ENCODE measurements at regions not wholly inside any gene's neighbourhood (a gene's known extent, or its start where the extent isn't known, plus 50 kb on each side); places are given as distances from the start of the nearest gene placed in this dataset.

DNA sequence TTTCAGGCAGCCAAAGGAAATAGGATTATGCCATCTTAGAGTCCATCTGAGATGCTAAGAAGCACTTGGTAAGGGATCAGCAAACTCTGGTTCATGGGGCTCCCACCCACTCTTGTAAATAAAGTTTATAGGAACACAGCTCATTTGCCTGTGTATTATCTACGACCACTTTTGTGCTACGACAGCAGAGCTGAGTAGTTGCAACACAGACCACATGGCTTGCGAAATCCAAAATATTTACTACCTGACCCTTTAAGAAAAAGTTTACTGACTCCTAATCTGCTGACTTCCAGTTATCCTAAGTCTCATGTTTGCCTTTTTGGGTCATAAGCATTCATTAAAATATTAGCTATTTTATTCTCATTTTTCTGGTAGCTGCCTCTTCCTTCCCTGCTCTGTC lies 859.0 kb downstream of the QKI start:
- DNase-seq = no peak

DNA sequence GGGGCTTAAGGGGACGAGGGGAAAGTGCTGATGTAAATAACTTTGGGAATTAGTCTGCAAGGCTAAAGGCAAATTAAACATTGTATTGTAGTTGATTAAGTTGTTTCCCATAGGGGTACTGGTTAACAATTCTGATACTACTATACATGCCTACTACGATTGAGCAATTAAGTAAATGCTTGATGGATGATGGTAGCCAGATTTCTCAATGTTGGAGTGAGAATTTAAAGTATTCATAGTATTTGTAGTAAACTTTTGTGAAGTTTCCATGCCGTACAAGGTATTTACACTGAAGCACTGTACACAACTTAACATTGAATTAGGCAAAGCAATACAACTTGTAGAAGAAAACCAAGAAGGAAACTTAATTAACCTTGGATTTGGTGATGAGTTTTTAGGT lies 852.3 kb downstream of the QKI start:
- no peak for DNase-seq

DNA sequence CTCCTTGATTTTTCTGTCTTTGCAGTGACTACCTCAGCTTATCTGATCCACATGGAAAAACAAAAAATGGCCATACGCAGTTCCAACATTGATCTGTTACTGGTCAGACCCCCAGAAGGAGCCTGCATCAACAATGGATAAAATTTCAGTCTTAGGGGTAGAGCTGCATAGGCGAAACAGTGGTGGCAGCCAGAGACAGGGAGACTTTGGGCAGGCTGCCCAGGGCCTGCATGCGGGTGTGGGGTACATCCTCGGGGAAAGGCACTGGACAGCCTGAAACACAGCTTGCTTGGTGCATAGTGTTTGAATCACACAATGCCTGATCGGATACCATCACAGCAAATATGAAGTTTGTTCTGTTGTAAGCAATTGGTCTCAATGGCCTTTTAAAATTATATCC lies 847.8 kb downstream of the QKI start:
- DNase-seq = no peak

DNA sequence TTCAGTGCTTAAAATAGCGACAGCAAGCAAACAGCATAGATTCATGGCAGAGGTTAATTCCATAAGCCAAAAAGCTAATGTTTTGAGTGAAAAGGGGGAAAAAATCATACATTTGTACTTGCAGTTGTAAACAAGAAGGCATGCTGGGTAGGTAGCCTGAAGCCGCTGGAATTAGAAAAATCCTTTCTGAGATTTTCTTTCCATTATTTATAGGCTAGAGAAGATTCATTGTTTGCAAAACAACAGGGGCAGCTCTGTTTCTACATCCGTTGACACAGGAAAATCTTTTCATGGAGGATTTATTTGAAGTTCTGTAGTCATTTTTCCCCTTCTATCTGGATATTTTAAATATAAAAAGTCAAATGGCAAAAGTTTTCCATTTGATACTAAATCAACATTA lies 843.9 kb downstream of the QKI start:
- DNase-seq = no peak

DNA sequence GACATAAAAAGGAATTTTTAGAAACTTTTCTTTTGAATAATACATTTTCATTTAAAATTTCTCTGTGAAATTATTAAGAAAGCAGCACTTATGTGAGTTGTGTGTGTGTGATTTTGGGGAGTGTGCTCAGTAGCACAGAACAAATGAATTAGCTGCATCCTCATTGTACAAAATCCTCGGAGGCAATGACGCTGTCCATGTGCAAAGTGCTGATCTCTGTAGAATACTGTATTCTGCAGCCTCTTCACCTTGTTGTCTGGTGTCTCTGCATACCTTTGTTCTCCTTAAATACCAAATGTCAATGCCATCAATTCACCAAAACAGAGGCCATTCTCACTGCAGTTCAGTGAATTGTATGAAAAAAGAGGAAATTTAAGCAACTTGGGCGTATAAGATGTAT lies 838.4 kb downstream of the QKI start:
- no peak for DNase-seq

DNA sequence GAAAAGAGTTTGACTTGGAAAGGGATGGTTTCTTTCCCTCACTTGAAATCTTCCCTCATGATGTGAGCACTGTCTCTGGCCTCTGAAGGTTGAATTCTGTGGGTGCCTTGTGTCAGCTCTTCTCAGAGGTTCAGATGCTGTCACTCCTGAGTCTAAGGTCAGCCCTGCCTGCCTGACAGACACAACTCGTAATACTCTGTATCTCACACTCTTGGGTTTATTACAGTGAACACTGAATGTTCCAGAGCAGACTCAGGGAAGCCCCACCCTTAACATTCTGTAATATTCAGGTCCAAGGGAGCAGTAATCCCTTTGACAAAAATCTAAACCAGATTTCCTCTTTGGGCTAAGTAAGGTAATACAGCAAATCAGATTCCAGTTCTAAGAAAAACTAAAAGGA lies 837.8 kb downstream of the QKI start:
- no peak for DNase-seq

DNA sequence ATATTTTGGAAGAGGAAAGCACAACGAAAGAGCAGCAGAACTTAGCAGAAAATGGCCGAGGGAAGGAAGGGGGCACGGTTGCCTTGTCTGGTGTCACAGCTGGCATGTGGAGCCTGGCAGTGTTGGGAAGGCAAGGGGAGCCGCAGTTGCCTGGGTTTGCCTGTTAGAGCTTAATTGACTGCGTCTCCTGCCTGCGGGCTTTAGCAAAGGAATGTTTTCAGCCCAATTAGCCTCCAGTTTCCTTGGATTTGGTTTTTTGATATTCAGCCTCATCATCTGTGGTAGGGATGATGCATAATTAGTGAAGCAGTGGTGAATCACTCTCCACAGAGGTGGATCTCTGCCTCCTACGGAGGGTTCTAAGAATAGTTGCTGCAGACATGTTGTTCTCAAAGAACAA lies 832.6 kb downstream of the QKI start:
- DNase-seq = no peak

DNA sequence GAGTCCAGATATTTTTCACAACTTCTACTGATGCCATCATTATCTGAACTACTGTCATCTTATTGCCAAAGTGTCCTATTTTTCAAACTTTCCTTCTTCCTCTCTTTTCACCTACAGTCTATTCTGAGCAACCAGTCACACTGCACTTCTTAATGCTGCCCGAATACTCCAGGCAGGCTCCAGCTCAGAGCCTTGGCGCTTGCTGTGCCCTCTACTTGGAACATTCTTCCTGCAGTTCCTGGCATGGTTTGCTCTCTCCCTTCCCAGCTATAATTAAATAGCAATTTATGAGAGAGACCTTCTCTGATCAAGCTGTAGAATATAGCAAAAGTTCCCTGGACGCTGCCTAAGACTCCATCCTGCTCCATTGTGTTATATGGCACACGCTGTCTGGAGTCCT lies 831.6 kb downstream of the QKI start:
- DNase-seq = no peak

DNA sequence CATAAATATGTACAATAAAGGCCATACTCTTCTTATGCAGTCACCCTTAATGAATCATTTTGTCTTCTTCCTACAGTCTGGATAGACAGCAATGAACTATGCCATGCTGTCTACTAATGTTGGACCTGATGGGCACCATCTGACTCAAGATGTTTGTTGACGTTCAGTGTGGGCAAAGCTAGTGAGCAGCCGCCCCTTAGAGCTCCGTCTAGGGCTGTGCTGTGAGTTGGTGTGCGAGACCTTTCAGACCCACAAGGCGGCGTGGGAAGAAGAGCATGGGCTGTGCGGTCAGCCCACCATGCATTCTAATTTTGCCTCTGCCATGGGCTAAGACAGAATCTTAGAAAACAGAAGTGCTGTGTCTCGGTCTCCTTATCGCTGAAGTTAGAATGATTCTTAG lies 829.4 kb downstream of the QKI start:
- no peak for DNase-seq

DNA sequence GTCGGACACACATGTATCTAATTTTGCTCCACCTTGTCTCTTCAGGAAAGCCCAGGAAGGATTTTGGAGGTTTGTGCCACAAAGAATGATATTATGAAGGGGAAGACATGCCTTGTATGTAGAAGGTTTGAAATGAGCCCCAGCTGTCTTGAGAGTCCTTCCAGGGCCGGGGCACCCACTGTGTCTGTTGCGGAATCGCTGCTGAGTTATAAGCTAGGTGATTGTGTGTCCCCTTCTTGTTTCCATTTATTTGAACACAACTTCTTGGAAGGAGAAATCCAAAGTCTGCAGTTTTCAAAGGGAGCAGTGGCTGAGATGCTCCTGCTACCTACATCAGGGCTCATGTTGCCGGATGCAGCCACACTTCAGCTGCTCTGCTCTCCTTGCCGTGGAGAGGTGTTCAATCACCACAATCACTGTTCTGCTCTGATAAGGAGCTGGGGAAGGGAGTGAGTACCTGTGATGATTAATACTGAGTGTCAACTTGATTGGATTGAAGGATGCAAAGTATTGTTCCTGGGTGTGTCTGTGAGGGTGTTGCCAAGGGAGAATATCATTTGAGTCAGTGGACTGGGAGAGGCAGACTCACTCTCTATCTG lies 828.6 kb downstream of the QKI start:
- no peak for DNase-seq

DNA sequence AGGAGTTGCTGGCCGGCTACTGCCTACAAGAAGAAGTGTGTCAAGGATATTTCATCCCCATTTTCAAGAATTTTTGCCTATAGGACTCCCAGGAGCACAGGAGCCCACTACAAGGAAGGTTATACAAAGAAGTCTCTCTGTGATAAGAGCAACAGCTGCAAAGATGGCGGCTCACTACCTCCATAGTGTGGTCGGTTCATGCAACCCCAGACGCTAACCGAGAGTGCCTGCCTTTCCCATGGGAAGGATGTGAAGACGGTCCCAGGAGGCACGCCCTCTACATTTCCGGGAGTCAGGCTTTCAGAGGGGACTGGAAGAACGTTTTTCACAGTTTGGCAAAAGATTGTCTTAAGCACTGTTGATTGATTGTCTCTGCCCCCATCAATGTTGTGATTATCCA lies 816.3 kb downstream of the QKI start:
- DNase-seq = no peak

DNA sequence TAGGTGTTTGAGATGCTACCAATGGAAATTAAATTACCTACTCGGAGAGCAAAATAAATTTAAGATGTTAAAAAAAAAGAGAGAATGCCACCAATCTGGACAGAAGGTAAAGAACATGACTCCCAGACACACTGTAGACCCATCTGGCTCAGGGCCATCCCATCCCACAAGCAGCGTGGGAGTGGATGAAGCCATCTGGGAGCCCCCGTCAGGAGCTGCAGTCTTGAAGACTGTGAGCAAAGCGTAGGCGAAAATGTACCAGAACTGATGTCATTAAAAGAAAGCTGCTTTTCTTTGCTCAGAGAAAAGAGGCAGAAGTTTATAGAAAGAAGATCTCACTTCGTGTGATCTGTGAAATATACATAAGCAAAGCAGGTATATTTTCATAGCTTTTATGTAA lies 815.7 kb downstream of the QKI start:
- no peak for DNase-seq

DNA sequence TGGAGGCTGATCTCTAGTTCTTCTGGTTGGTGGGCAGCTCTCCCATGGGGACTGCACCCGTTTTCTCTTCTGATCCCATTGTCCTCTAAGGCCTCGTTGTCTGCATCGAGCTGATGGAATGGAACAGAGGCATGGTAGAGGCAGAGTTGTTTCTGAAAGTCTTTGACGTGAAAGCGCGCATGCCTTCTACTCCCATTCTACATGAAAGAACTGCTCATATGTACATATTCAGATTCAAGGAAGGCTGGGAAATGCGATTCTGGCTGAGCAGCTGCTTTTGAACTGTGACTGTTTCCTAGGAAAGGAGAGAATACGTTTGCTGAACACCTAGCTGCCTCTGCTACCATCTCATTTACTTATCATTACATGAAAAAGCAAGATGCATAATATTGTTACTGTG lies 815.2 kb downstream of the QKI start:
- no peak for DNase-seq

DNA sequence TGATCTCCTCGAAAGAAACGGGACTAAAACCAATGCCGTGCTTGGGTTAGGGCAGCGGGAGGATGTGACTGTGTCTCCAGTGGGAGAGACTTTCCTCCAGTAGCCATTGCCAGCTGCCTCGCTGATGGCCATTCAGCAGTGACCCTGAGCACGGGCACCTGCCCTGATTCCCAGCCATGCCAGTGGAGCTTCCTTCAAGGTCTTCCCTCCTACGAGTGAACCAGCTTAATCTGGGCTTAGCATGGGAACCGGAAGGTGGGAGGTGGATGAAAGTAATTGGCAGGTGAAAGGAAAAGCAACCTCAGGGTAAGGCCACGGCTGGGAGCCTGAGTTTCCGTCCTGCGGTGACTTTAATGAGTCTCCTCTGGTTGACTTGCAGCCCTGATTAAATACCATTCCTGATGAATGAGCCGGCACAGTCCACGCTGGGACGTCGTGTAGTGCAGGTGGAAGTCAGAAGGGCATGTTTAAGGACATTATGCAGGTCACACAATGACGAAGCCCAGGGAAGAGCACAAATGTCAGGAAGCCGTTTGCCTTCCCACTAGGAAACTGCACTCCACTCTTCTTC lies 813.5 kb downstream of the QKI start:
- no peak for DNase-seq

DNA sequence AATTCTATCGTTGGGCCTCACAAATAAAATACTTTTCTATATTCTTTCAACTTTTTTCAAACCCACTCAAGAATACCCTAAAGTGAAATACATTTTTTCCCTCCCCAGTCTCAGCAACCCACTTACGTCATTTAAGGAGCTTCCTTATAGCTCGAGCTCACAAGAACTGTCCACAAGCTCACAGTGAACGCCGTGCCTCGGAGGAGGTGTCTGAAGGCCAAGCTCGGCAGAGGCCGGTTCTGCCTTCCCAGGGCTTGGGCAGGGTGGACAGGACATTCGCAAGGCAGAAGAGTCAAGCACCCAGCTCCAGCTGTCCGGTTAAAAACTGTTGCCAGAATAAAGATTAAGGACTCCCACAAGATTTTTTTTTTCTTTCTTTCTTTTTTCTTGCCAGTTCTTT lies 802.3 kb downstream of the QKI start:
- no peak for DNase-seq

DNA sequence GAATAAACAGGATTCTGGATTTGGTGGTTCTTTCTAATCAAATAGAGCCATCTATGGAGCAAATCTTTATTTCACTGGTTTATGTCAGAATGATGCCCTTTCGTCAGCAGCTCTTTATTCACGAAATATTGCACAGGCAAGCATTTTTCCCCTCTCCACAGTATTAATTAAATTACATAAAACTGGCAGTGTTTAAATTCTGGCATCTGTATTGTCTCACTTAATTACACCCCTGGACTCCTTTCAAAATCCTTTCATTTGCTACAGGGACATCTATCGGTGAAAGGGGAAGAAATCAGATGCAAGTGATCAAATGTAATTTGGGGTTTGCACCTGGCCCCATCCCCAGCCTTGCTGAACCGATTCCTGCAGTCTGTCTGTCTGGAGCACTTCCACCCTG lies 801.9 kb downstream of the QKI start:
- DNase-seq = no peak

DNA sequence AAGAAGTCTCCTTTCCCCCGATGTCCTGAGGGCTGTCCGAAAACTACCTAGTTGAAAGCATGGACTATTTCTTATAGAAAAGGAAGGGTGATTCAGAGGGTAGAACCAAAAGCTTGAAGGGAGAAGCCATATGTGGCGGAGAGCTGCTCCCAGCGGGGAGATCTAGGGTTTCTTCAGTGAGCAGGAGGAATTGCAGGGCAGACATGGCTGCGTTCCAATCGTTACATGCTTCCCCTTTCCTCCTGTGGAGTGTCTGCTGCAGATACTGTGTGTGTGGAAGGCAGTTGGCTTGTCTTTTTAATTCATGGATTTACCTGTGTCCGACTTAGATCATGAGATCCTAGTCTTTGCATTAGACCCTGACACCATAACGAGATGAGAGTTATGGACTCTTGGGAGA lies 799.5 kb downstream of the QKI start:
- no peak for DNase-seq

DNA sequence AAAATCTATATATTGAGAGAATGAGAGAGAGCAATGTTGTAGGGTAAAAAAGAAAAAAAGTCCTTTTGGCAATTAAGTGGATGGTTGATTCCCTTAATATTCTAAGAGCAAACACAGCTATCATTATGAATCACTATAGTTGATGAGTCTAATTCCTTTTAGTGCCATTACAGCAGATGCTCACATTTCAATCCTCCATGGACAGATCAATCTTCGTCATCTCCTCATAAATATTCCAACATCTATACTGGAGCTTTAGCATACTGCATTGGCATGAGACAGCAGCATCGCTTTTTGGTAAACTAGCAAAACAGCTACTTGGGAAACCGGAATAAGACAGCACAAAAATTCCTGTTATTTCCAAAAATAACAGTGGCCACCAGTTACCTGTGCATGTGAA lies 796.7 kb downstream of the QKI start:
- no peak for DNase-seq

DNA sequence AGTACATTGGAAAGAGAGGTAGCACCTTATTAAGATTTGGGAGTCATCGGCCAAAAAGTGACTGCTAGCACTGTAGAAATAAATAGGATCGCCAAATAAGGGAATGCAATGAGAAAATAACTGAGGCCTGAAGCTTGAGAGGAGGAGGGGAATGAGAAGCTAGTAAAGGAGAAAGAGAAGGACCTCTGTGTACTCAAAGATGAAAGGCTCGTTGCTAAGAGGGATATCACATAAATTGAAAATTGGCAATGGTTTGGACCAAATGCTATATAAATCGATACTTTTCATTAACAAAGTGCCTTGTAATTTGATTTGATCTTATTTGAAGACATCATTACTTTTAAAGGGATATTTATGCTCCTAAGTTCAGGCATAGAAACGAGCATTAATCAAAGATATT lies 796.3 kb downstream of the QKI start:
- no peak for DNase-seq

DNA sequence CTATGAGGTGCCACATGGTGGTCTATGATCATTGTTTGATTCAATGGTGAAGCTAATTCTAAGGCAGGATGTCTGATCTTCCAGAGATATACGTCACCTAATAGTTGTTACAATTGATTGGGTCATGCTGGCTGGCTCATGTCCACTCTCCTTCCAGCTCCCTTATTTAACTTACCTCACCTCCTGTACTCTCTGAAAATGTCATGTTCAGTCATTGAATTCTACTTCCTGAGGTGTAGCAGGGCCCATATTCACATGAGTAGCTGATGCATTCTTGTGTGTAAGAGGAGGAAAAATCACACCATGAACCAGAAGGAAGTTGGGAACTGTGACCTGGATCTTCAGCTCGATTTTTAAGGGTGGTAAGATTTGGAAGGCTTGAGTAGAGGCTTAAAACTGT lies 795.8 kb downstream of the QKI start:
- DNase-seq = no peak

DNA sequence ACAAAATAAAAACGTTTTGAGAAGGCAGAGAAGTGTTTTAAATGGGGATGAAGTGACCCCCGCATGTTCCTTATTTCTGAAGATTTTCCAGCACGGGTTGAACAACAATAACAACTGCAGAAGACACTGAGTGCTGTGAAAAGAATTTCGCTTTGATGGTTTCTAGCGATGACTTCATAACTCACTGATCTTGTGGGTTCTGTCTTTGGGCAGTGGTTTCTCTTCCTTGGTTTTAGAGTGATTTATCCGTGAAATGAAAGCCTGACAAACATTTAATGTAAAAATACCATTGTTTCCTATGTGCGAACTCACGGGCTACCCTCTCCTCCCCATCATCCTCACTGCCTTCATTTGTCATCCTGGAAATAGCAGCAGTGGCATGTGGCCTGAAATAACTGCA lies 793.9 kb downstream of the QKI start:
- DNase-seq = no peak

DNA sequence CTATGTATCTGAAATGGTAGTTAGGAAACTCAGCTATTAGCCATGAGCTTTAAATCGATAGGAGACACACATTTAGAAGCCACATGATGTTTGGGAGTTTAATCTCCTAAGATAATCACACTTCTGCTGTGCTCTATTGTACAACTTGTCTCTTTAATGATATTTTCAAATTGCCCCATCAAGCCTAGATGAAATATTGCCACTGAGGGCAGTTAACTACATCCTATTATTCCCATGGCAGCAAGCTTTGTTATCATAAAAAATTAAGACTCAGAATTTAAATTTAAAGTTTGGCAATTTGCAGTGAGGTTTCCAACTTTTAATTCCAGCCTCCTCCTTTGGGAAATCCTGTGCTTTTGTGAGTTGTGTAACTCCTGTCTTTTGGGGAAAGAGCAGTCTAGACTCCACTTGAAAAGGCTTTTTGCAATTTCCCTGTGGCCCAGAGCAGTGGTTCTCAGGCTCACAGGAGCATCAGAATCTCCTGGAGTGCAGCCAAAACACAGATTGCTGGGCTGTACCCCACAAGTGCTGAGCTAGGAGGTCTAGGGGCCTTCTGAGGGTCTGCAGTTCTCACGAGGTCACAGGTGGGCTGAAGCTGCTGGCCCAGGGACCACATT lies 792.4 kb downstream of the QKI start:
- DNase-seq = no peak

DNA sequence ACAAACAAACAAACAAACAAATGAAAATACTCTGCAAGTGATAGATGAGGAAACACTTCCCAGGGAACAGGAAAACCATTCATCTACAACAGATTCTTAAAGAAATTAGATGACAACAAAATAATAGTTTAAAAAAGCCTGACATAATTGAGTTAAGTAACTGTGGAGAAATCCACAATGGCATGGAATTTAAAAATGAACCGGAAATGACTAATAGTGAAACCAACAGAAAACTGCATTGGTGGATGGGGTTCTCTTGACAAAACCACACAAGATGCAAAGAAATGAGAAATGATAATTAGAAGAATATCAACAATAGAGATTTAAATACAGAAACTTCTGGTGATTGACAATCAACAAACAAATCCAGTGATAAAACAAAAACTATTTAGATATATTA lies 785.6 kb downstream of the QKI start:
- DNase-seq = no peak

DNA sequence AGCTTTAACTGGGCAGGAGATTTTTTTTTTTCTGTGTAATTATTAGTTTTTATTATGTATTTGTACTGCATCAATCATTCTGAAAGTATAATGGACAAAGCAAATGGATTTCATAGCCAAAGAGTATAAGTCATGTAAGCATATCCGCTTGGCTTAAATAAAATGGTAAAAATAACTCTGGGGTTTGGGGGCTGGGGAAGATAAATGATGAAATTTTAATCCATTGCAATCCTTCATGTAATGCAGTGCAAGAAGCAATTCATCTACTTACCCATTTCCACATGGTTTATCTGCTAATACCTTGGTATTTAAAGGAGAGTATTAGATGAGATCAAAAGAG lies 781.4 kb downstream of the QKI start:
- no peak for DNase-seq

DNA sequence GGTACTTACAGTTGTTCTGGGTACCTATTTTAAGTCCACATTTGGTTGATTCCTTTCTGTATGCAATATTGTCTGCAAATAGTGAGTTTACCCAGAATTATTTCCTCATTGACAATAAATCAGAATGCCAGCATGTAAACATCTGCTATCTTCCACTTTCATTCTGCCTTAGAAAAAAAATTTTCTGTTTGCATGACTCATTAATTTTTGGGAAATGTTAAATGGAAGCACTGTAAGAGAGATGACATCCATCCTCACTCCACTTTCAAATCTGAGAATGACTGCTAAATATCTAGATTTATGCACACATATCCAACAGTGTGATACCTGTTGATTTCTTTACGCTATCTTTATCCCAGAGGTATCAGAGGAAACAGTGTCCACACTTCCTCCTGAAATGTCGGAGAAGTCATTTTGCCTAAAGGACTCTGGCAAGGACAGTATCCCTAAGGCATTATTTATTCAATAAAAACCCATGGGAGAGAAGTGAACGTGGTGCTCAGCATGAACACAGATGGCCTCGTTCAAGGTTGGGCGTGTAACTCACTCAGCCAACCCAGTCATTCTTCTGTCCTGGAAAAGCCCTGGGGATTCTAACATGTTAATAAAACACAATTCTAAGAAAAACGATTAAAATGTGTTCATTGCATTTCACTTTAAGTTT lies 780.9 kb downstream of the QKI start:
- DNase-seq = no peak
